ENCODE measurements at regions not wholly inside any gene's neighbourhood (a gene's known extent, or its start where the extent isn't known, plus 50 kb on each side); places are given as distances from the start of the nearest gene placed in this dataset.

DNA sequence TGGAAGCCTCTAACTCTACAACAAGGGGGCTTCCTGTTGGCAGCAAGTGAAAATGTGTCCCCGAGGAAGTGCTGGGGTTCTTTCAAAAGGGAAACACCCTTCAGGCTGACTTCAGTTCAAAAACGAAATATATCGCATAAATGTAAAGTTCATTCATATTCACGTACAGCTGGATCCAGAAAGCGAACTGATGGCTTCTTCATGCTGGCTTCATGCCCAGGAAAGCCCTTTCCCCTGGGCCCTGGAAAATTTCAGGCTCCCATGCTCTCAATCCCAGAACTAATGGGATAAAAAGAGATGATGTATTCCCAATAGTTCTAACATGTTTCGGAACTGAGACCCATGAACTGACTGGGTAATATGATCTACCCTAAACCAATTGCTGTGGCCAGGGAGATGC, 104.7 kb upstream of the CDH13 start:
- no peak for TF ChIP-seq POLR2A (IDR thresholded peaks at IDR 0.05)
- TF ChIP-seq, protein P1, sequence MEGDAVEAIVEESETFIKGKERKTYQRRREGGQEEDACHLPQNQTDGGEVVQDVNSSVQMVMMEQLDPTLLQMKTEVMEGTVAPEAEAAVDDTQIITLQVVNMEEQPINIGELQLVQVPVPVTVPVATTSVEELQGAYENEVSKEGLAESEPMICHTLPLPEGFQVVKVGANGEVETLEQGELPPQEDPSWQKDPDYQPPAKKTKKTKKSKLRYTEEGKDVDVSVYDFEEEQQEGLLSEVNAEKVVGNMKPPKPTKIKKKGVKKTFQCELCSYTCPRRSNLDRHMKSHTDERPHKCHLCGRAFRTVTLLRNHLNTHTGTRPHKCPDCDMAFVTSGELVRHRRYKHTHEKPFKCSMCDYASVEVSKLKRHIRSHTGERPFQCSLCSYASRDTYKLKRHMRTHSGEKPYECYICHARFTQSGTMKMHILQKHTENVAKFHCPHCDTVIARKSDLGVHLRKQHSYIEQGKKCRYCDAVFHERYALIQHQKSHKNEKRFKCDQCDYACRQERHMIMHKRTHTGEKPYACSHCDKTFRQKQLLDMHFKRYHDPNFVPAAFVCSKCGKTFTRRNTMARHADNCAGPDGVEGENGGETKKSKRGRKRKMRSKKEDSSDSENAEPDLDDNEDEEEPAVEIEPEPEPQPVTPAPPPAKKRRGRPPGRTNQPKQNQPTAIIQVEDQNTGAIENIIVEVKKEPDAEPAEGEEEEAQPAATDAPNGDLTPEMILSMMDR (IDR thresholded peaks at IDR 0.05), result no peak
- TF ChIP-seq EP300 (IDR thresholded peaks at IDR 0.05), result no peak
- no peak for TF ChIP-seq POLR2AphosphoS5 (IDR thresholded peaks at IDR 0.05)

All from upper lobe of left lung (tissue), 4 donors.